ENCODE measurements at regions not wholly inside any gene's neighbourhood (a gene's known extent, or its start where the extent isn't known, plus 50 kb on each side); places are given as distances from the start of the nearest gene placed in this dataset.
A peak's percentile ranks its signal among the peaks of the same experiment; 100 is the strongest.
"Not testable (repeated sequence)": the region's sequence is repeated elsewhere in the genome, so short reads cannot be mapped to it uniquely, and the experiment has no call there.

DNA sequence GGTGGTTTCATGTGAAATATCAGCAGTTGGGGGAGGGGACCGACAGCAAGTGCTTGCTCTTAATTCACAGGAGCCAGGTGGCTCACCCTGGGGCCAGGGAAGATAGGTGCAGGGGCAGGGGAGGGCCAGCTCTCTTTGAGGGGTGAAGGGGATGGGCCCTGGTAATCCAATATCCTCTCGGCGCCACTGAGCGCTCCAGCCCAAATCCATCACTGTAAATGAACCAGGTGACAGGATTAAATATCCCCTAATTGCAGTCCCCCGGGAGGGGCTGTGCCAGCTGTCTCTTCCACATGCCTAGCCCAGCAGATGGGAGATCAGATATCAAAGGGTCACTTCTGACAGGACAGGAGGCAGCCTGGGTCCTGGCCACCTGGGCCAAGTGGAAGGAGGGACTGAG, 531.8 kb upstream of the CADM1 start:
- Histone ChIP-seq H3K9me3 (no peaks in the 10 kb centered on the region), H3K4me1 (replicated peaks) (no peaks in the 10 kb centered on the region), H3K36me3 (no peaks in the 10 kb centered on the region), H3K27ac (no peak overlapping the region), H3K4me3 (no peak overlapping the region), H3K27me3 (replicated peaks; ENCODE audit: insufficient read depth) (no peaks in the 10 kb centered on the region)
- DNase-seq (ENCODE audit: low spot score), result no peak
- intact Hi-C loops (cut with DNase I), result no loop called here
- no peak for TF ChIP-seq POLR2A (IDR thresholded peaks at IDR 0.05)
- TF ChIP-seq, protein P1, sequence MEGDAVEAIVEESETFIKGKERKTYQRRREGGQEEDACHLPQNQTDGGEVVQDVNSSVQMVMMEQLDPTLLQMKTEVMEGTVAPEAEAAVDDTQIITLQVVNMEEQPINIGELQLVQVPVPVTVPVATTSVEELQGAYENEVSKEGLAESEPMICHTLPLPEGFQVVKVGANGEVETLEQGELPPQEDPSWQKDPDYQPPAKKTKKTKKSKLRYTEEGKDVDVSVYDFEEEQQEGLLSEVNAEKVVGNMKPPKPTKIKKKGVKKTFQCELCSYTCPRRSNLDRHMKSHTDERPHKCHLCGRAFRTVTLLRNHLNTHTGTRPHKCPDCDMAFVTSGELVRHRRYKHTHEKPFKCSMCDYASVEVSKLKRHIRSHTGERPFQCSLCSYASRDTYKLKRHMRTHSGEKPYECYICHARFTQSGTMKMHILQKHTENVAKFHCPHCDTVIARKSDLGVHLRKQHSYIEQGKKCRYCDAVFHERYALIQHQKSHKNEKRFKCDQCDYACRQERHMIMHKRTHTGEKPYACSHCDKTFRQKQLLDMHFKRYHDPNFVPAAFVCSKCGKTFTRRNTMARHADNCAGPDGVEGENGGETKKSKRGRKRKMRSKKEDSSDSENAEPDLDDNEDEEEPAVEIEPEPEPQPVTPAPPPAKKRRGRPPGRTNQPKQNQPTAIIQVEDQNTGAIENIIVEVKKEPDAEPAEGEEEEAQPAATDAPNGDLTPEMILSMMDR (IDR thresholded peaks at IDR 0.05), result no peak
- no peak for TF ChIP-seq POLR2AphosphoS5 (IDR thresholded peaks at IDR 0.05)
- 42% methylated on average over 5 of the region's 5 CpGs for WGBS

DNA sequence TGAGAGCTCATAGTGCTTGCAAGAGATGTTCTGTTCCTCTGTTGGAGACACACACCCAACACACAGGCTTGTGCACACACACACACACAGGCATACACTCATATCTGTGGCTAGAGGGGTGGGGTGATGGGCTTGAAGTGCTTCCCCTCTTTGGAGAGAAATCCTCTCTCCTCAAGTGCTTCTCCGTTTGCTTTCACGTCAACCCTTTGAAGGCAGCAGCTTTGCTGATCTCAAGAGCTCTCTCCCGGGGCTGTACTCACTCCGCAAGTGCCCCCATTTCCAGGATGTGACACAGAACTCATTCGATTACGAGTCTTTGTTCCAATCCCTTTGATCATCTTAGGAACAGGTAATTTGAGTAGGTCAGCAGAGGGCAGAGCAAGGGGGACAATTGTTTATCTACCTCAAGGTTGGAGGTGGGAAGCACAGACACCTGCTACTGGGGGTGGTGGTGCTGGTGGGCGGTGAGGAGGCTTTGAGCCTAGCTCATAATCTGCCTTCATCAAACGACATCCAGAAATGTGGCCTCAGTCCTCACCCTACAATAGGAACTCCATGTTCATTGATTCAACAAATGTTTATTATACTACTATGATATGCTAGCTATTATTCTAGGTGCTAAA, 529.8 kb upstream of the CADM1 start:
- WGBS, result 56% methylated on average over 8 of the region's 8 CpGs
- H3K36me3 ChIP-seq, result no peaks in the 10 kb centered on the region
- no peak overlapping the region for H3K4me3 ChIP-seq
- no peak for DNase-seq (ENCODE audit: low spot score)
- no peak overlapping the region for H3K27ac ChIP-seq
- no peaks in the 10 kb centered on the region for H3K27me3 ChIP-seq (replicated peaks; ENCODE audit: insufficient read depth)
- intact Hi-C loops (cut with DNase I), result no loop called here
- H3K9me3 ChIP-seq, result no peaks in the 10 kb centered on the region
- TF ChIP-seq, protein P1 (IDR thresholded peaks at IDR 0.05), result no peak
- no peak for TF ChIP-seq POLR2AphosphoS5 (IDR thresholded peaks at IDR 0.05)
- TF ChIP-seq POLR2A (IDR thresholded peaks at IDR 0.05), result no peak
- no peaks in the 10 kb centered on the region for H3K4me1 ChIP-seq (replicated peaks)

DNA sequence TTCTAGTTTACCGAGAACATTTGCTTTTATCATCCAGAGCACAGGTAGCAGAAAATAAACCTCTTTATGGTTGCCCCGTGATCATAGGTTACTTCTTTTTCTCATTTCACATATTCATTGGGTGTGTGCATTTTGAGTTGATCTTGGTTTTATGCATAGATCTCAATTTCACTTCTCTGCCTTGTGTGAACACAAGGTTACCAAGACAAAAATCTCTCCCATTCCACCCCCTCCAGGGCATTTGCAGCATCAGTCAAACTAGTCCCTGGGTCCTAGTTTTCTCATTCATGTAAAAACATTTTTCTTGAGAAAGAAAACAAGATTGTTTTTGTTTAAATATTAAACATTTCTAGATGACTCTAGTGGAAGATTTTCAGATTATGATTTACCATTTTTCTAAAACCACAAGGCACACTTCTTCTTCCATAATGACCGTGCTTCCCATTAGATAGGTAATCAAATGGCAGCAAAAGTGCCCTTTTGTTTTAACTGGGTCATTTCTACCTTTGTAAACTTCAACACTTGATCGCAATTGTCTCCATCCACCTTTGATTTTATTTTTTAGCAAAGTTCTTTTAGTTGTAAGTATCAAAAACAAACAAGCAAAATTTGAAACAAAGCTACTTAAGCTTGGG, 526.6 kb upstream of the CADM1 start:
- TF ChIP-seq POLR2A (IDR thresholded peaks at IDR 0.05), result no peak
- TF ChIP-seq, protein P1 (IDR thresholded peaks at IDR 0.05), result no peak
- no peak for TF ChIP-seq POLR2AphosphoS5 (IDR thresholded peaks at IDR 0.05)

DNA sequence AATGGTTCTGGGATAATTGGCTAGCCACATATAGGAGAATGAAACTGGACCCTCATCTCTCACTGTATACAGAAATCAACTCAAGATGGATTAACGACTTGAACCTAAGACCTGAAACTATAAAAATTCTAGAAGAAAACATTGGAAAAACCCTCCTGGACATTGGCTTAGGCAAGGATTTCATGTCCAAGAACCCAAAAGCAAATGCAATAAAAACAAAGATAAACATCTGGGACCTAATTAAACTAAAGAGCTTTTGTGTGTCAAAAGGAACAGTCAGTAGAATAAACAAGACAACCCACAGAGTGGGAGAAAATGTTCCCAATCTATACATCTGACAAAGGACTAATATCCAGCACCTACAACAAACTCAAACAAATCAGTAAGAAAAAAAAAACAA, 524.3 kb upstream of the CADM1 start:
- DNase-seq (ENCODE audit: low spot score); H3K27ac ChIP-seq; intact Hi-C loops (cut with DNase I); H3K4me1 ChIP-seq (replicated peaks); H3K4me3 ChIP-seq; H3K36me3 ChIP-seq; H3K27me3 ChIP-seq (replicated peaks; ENCODE audit: insufficient read depth); H3K9me3 ChIP-seq: not testable (repeated sequence)
- TF ChIP-seq POLR2AphosphoS5 (IDR thresholded peaks at IDR 0.05), result peak; percentile 12
- WGBS, result 7% methylated on average over 1 of the region's 1 CpG

More for the DNA sequence above, 526.6 kb upstream of the CADM1 start:
- no peak for DNase-seq (ENCODE audit: low spot score)
- Histone ChIP-seq H3K4me1 (replicated peaks) (no peaks in the 10 kb centered on the region), H3K36me3 (no peaks in the 10 kb centered on the region), H3K4me3 (no peak overlapping the region), H3K27me3 (replicated peaks; ENCODE audit: insufficient read depth) (no peaks in the 10 kb centered on the region), H3K27ac (no peak overlapping the region), H3K9me3 (no peaks in the 10 kb centered on the region)
- intact Hi-C loops (cut with DNase I), result no loop called here
- WGBS, result 91% methylated on average over 4 of the region's 4 CpGs

DNA sequence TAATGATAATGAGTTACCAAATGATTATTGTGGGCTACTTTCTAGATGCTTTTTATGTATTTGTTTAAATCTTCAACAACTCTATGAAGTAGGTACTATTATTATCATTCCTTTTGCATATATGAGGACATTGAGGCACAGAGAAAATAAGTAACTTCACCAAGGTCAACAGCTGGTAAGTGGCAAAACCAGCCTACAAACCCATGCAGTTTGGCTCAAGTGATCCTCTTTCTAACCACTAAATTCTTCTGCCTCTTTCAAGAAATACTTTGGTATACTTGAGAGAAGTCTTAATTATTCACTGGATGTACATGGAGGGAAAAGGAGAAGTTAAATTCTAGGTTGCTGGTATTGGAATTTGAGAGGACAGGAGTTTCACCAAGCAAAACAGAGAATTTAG, 495.2 kb upstream of the CADM1 start:
- Histone ChIP-seq H3K27me3 (replicated peaks; ENCODE audit: insufficient read depth) (no peaks in the 10 kb centered on the region), H3K9me3 (no peaks in the 10 kb centered on the region), H3K27ac (no peak overlapping the region), H3K36me3 (no peaks in the 10 kb centered on the region), H3K4me3 (no peak overlapping the region), H3K4me1 (replicated peaks) (no peaks in the 10 kb centered on the region)
- DNase-seq (ENCODE audit: low spot score), result no peak
- TF ChIP-seq POLR2AphosphoS5 (IDR thresholded peaks at IDR 0.05) (no peak), POLR2A (IDR thresholded peaks at IDR 0.05) (no peak)
- TF ChIP-seq, protein P1 (IDR thresholded peaks at IDR 0.05), result no peak
- intact Hi-C loops (cut with DNase I), result loop anchor here (10.0 kb wide), 1 partner anchor 225 kb away; no protein-coding TSS in a partner anchor

All from prostate gland (tissue), 2 donors.